AG08396 (cell line): ENCODE measurements at regions not wholly inside any gene's neighbourhood (a gene's known extent, or its start where the extent isn't known, plus 50 kb on each side); places are given as distances from the start of the nearest gene placed in this dataset.

ENCODE experiments used
- DNase-seq: peaks from one replicate; pipeline ENCODE4 v3.0.0; 2012; ENCODE audit warnings: low spot score, mixed read lengths

DNA sequence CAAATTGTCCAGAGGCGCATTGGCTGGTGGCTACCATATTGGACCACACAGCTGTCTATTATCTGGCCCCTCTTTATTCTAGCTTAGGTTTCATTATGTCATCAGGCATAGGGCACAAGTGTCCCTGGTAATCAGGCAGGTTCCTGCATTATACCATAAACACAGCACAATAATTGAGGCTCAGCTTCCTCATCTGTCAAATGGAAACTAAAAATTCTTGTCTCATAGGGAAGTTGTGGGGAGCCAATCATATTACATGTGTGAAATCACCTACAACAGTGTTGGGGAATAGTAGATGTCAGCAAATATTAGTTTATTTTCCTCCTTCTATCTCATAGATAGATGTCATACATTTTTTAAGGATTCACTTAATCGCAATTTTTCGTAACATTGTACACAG lies 231.0 kb upstream of the SORL1-AS1 start:
- no peak for DNase-seq
